Lower leg skin (tissue), 3 donors: ENCODE measurements at regions not wholly inside any gene's neighbourhood (a gene's known extent, or its start where the extent isn't known, plus 50 kb on each side); places are given as distances from the start of the nearest gene placed in this dataset.

Source experiments
- POLR2A ChIP-seq, 2 donors: fragments of 450-650 bp; IDR thresholded peaks; one replicate each; pipeline ENCODE4 v1.6.1; 2016 to 2017; ENCODE audit warnings: antibody characterized with exemption in 2 of 2, mild to moderate bottlenecking in 1 of 2, moderate library complexity in 1 of 2
- TF ChIP-seq, protein P1 (sequence below), 3 donors: fragments of 450-650 bp; IDR thresholded peaks; one replicate each; pipeline ENCODE4 v1.5.1; 2016; ENCODE audit warnings: antibody characterized with exemption in 3 of 3, mild to moderate bottlenecking in 3 of 3, moderate library complexity in 2 of 3

DNA sequence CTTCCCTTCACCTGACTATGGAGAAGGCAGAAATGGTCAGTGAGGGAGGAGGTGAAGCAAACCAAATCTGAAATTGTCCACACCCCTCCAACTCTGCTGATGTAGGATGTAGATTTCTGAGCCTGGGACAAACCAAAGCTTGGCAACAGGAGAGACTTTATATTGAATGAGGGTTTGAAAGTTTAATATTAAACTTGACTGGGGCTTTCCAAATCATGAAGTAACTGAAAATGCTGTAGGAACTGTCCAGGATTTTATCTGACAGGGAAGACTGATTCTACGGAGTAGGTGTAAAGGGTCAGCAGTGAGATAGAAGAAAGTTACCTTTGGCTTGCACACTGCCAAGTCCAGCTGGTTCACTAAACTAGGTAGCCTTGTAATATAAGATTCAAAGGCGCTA, 194.5 kb downstream of the TDRD15 start:
- TF ChIP-seq POLR2A (IDR thresholded peaks at IDR 0.05): no peak
- TF ChIP-seq, protein P1, sequence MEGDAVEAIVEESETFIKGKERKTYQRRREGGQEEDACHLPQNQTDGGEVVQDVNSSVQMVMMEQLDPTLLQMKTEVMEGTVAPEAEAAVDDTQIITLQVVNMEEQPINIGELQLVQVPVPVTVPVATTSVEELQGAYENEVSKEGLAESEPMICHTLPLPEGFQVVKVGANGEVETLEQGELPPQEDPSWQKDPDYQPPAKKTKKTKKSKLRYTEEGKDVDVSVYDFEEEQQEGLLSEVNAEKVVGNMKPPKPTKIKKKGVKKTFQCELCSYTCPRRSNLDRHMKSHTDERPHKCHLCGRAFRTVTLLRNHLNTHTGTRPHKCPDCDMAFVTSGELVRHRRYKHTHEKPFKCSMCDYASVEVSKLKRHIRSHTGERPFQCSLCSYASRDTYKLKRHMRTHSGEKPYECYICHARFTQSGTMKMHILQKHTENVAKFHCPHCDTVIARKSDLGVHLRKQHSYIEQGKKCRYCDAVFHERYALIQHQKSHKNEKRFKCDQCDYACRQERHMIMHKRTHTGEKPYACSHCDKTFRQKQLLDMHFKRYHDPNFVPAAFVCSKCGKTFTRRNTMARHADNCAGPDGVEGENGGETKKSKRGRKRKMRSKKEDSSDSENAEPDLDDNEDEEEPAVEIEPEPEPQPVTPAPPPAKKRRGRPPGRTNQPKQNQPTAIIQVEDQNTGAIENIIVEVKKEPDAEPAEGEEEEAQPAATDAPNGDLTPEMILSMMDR (IDR thresholded peaks at IDR 0.05): no peak
